ENCODE measurements at regions not wholly inside any gene's neighbourhood (a gene's known extent, or its start where the extent isn't known, plus 50 kb on each side); places are given as distances from the start of the nearest gene placed in this dataset.

DNA sequence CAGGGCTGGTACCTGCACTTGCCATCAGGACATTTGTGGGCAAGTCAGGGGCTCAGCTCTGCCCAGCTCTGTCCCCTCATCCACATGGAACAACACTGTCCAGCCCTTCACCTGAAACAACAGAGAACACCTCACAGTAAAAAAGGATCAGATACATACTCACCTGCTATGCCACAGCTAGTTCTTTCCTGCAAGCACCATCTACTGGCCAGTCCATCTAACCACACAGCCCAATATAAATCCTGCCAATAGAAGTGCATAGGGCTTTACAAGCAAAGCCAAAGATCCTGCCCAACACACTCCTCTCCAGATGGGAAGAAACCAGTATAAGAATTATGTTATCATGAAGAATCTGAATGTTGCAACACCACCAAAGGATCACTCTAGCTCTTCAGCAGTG is 52.2 kb upstream of the GALNT13 start:
- no peak for DNase-seq

Measured in hematopoietic multipotent progenitor cell treated with erythropoietin and hydrocortisone succinate and interleukin-3 and kit ligand, for 6 days (in vitro differentiated cells).